GM13976 (cell line): ENCODE measurements at regions not wholly inside any gene's neighbourhood (a gene's known extent, or its start where the extent isn't known, plus 50 kb on each side); places are given as distances from the start of the nearest gene placed in this dataset.

Experiments used
- DNase-seq: peaks from one replicate; pipeline ENCODE4 v3.0.0; 2012; ENCODE audit warnings: low spot score
- CTCF ChIP-seq: IDR thresholded peaks from 2 replicates; pipeline ENCODE4 v1.5.1; 2012; ENCODE audit warnings: borderline replicate concordance, mild to moderate bottlenecking; ENCODE audit not compliant: insufficient read depth; ENCODE audit errors: extremely low read depth, missing control alignments, control extremely low read depth
- in situ Hi-C: fragments of 300-500 bp; cut with MboI; formaldehyde crosslinking; loops from one replicate; pipeline ENCODE4 v1.12.0; 2022; ENCODE audit warnings: low sequenced_read_pairs, mixed read lengths, inconsistent platforms; ENCODE audit not compliant: unreplicated experiment

- in situ Hi-C loops: no loop called here
- TF ChIP-seq CTCF: no peak
- DNase-seq: no peak
Measured at GRCh38 chrX:120021927-120022326, 55.6 kb downstream of the RHOXF2B start.

- no peak for TF ChIP-seq CTCF
- in situ Hi-C loops: no loop called here
- no peak for DNase-seq
Measured at GRCh38 chrX:120020305-120020704, 57.2 kb downstream of the RHOXF2B start.

- in situ Hi-C loops: no loop called here
Measured at GRCh38 chrX:120016068-120016441, 61.4 kb downstream of the RHOXF2B start.

GRCh38 chrX:120015145-120016067 is 62.1 kb downstream of the RHOXF2B start:
- TF ChIP-seq CTCF: no peak
- in situ Hi-C loops: no loop called here
- no peak for DNase-seq

More at GRCh38 chrX:120016068-120016441, 61.4 kb downstream of the RHOXF2B start:
- DNase-seq: no peak
- TF ChIP-seq CTCF: no peak

- in situ Hi-C loops: no loop called here
- no peak for TF ChIP-seq CTCF
- DNase-seq: no peak
Measured at GRCh38 chrX:120014354-120015130, 62.9 kb downstream of the RHOXF2B start.

GRCh38 chrX:120001787-120002186 is 58.2 kb upstream of the NKAP start:
- in situ Hi-C loops: no loop called here
- DNase-seq: no peak
- TF ChIP-seq CTCF: no peak
